ENCODE measurements at regions not wholly inside any gene's neighbourhood (a gene's known extent, or its start where the extent isn't known, plus 50 kb on each side); places are given as distances from the start of the nearest gene placed in this dataset.

DNA sequence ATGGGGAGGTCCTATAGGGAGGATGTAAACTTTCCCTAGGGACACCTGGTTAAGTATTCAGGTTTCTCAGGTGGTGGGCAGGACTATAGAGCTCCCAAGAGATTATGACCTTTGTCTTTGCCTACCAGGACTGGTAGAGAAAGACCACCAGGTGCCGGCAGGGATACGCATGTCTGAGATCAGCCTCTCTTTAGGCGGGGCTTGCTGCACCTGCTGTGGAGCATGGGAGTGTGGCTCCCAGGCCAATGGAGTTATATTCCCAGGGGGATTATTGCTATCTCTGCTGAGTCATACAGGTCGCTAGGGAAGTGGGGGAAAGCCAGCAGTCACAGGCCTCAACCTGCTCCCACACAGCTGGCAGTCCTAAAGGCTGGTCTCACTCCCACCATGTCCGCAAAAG, 280.5 kb upstream of the MMS22L start:
- Mint-ChIP-seq H3K36me3 (no peaks in the 10 kb centered on the region), H3K27me3 (ENCODE audit: low read depth in 2 of 2) (no peaks in the 10 kb centered on the region)
- WGBS (ENCODE audit: insufficient coverage) = 86% methylated on average over 5 of the region's 5 CpGs

GRCh38 chr6:97572943-97573342, 289.9 kb upstream of the MMS22L start:
- 80% methylated on average over 1 of the region's 1 CpG for WGBS (ENCODE audit: insufficient coverage)
- no peak for ATAC-seq
- no peak overlapping the region for H3K4me3 Mint-ChIP-seq
- H3K36me3 Mint-ChIP-seq = no peaks in the 10 kb centered on the region
- H3K9me3 ChIP-seq (ENCODE audit: control insufficient read depth, insufficient read depth, low read length) = no peaks in the 10 kb centered on the region
- no peaks in the 10 kb centered on the region for H3K27me3 ChIP-seq (ENCODE audit: control insufficient read depth, insufficient read depth, low read length)
- no peaks in the 10 kb centered on the region for H3K27me3 Mint-ChIP-seq (ENCODE audit: low read depth in 2 of 2)
- no peaks in the 10 kb centered on the region for H3K4me1 ChIP-seq (ENCODE audit: control insufficient read depth, insufficient read depth, low read length)
- H3K4me3 ChIP-seq (ENCODE audit: low read length) = no peak overlapping the region
- no peak for DNase-seq
- H3K27ac Mint-ChIP-seq = no peak overlapping the region
- no peak for TF ChIP-seq CTCF (IDR thresholded peaks at IDR 0.05)
- no peaks in the 10 kb centered on the region for H3K4me1 Mint-ChIP-seq
- no peaks in the 10 kb centered on the region for H3K36me3 ChIP-seq (ENCODE audit: control insufficient read depth, insufficient read depth, low read length)
- peaks cover 11 to 16% of the 10 kb centered on the region in 2 donors for H3K9me3 Mint-ChIP-seq
- intact Hi-C loops (cut with micrococcal nuclease) = no loop called here
- no peak overlapping the region for H3K27ac ChIP-seq (ENCODE audit: low read length)

More for the DNA sequence above, 280.5 kb upstream of the MMS22L start:
- no peaks in the 10 kb centered on the region for H3K4me1 Mint-ChIP-seq
- H3K27ac Mint-ChIP-seq = no peak overlapping the region
- H3K27me3 ChIP-seq (ENCODE audit: control insufficient read depth, insufficient read depth, low read length) = no peaks in the 10 kb centered on the region
- intact Hi-C loops (cut with micrococcal nuclease) = no loop called here
- no peak overlapping the region for H3K4me3 ChIP-seq (ENCODE audit: low read length)
- H3K27ac ChIP-seq (ENCODE audit: low read length) = no peak overlapping the region
- no peak overlapping the region for H3K4me3 Mint-ChIP-seq
- TF ChIP-seq CTCF (IDR thresholded peaks at IDR 0.05) = no peak
- no peaks in the 10 kb centered on the region for H3K36me3 ChIP-seq (ENCODE audit: control insufficient read depth, insufficient read depth, low read length)
- peaks cover 4% of the 10 kb centered on the region for H3K9me3 ChIP-seq (ENCODE audit: control insufficient read depth, insufficient read depth, low read length)
- DNase-seq = no peak
- no peak for ATAC-seq
- H3K4me1 ChIP-seq (ENCODE audit: control insufficient read depth, insufficient read depth, low read length) = no peaks in the 10 kb centered on the region
- peaks cover 7 to 16% of the 10 kb centered on the region in 2 donors for H3K9me3 Mint-ChIP-seq

DNA sequence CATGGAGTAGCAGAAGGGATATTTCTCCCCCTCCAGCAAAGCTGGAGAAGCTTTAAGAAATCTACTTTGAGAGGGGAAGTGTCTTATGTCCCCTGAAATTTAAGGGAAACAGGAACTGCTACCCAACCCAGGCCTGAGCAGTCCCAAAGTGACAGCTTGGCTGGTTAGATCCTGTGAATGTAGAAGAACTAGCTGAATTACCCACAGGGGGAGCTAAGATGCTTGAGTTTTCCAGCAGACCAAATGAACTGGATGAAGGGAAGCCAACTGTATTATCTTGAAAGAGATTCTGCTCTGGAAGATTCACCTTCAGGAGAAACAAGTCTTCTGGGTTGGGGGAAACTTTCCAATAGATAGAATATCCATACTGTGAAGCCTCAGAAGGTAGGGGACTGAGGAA, 303.3 kb upstream of the MMS22L start:
- ATAC-seq = no peak
- H3K4me1 ChIP-seq (ENCODE audit: control insufficient read depth, insufficient read depth, low read length) = no peaks in the 10 kb centered on the region
- Mint-ChIP-seq H3K9me3 (peaks cover 10 to 23% of the 10 kb centered on the region in 2 donors), H3K36me3 (peaks cover 6% of the 10 kb centered on the region), H3K27ac (no peak overlapping the region), H3K27me3 (ENCODE audit: low read depth in 2 of 2) (no peaks in the 10 kb centered on the region), H3K4me3 (no peak overlapping the region), H3K4me1 (no peaks in the 10 kb centered on the region)
- no peaks in the 10 kb centered on the region for H3K9me3 ChIP-seq (ENCODE audit: control insufficient read depth, insufficient read depth, low read length)
- intact Hi-C loops (cut with micrococcal nuclease) = no loop called here
- no peak overlapping the region for H3K4me3 ChIP-seq (ENCODE audit: low read length)
- no peak for TF ChIP-seq CTCF (IDR thresholded peaks at IDR 0.05)
- H3K27ac ChIP-seq (ENCODE audit: low read length) = no peak overlapping the region
- no peaks in the 10 kb centered on the region for H3K36me3 ChIP-seq (ENCODE audit: control insufficient read depth, insufficient read depth, low read length)
- H3K27me3 ChIP-seq (ENCODE audit: control insufficient read depth, insufficient read depth, low read length) = no peaks in the 10 kb centered on the region
- no peak for DNase-seq

- Mint-ChIP-seq H3K27me3 (ENCODE audit: low read depth in 2 of 2) (no peaks in the 10 kb centered on the region), H3K4me1 (no peaks in the 10 kb centered on the region), H3K36me3 (peaks cover 6% of the 10 kb centered on the region), H3K9me3 (peaks cover 10 to 14% of the 10 kb centered on the region in 2 donors), H3K4me3 (no peak overlapping the region), H3K27ac (no peak overlapping the region)
- Histone ChIP-seq H3K36me3 (ENCODE audit: control insufficient read depth, insufficient read depth, low read length) (no peaks in the 10 kb centered on the region), H3K27ac (ENCODE audit: low read length) (no peak overlapping the region), H3K4me1 (ENCODE audit: control insufficient read depth, insufficient read depth, low read length) (no peaks in the 10 kb centered on the region), H3K4me3 (ENCODE audit: low read length) (no peak overlapping the region), H3K27me3 (ENCODE audit: control insufficient read depth, insufficient read depth, low read length) (no peaks in the 10 kb centered on the region), H3K9me3 (ENCODE audit: control insufficient read depth, insufficient read depth, low read length) (no peaks in the 10 kb centered on the region)
- WGBS (ENCODE audit: insufficient coverage) = 43% methylated on average over 6 of the region's 6 CpGs
- no peak for ATAC-seq
- no peak for DNase-seq
- TF ChIP-seq CTCF (IDR thresholded peaks at IDR 0.05) = no peak
- intact Hi-C loops (cut with micrococcal nuclease) = no loop called here
These were observed 308.9 kb upstream of the MMS22L start for GRCh38 chr6:97591955-97592354.

All from natural killer cell (primary cell).